ENCODE measurements at regions not wholly inside any gene's neighbourhood (a gene's known extent, or its start where the extent isn't known, plus 50 kb on each side); places are given as distances from the start of the nearest gene placed in this dataset.

DNA sequence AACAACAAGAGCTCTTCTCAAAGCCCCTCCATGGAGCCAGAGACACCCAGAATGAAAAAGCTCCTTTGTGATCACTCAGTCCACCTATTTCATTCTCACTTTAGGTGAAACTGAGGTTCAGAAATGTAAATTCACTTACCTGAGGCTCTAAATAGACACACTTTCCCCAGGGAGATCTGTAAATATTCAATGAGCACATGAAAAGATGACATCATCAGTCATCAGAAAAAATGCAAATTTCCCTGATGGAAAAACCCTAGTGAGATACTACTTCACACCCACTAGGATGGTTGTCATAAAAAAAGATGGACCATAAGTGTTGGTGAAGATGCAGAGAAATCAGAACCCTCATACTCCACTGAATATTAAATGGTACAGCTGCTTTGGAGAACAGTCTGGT lies 339.2 kb downstream of the EN1 start:
- TF ChIP-seq, protein P1, sequence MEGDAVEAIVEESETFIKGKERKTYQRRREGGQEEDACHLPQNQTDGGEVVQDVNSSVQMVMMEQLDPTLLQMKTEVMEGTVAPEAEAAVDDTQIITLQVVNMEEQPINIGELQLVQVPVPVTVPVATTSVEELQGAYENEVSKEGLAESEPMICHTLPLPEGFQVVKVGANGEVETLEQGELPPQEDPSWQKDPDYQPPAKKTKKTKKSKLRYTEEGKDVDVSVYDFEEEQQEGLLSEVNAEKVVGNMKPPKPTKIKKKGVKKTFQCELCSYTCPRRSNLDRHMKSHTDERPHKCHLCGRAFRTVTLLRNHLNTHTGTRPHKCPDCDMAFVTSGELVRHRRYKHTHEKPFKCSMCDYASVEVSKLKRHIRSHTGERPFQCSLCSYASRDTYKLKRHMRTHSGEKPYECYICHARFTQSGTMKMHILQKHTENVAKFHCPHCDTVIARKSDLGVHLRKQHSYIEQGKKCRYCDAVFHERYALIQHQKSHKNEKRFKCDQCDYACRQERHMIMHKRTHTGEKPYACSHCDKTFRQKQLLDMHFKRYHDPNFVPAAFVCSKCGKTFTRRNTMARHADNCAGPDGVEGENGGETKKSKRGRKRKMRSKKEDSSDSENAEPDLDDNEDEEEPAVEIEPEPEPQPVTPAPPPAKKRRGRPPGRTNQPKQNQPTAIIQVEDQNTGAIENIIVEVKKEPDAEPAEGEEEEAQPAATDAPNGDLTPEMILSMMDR (IDR thresholded peaks at IDR 0.05; ENCODE audit: low read depth, low read length, missing input control), result no peak
- TF ChIP-seq RAD21 (IDR thresholded peaks at IDR 0.05) (no peak), YY1 (IDR thresholded peaks at IDR 0.05) (no peak), RXRA (IDR thresholded peaks at IDR 0.05) (no peak), TAF1 (conservative IDR thresholded peaks at IDR 0.05) (no peak), FOXA1 (IDR thresholded peaks at IDR 0.05) (no peak), MAX (IDR thresholded peaks at IDR 0.05) (no peak), NR2F2 (IDR thresholded peaks at IDR 0.05) (no peak), EGR1 (IDR thresholded peaks at IDR 0.05; ENCODE audit: low read depth in 2 of 2) (no peak), GABPA (IDR thresholded peaks at IDR 0.05 in 1 of 2, conservative IDR thresholded peaks at IDR 0.05 in 1 of 2) (no peak), HNF4G (IDR thresholded peaks at IDR 0.05) (no peak)
- TF ChIP-seq, protein P2, sequence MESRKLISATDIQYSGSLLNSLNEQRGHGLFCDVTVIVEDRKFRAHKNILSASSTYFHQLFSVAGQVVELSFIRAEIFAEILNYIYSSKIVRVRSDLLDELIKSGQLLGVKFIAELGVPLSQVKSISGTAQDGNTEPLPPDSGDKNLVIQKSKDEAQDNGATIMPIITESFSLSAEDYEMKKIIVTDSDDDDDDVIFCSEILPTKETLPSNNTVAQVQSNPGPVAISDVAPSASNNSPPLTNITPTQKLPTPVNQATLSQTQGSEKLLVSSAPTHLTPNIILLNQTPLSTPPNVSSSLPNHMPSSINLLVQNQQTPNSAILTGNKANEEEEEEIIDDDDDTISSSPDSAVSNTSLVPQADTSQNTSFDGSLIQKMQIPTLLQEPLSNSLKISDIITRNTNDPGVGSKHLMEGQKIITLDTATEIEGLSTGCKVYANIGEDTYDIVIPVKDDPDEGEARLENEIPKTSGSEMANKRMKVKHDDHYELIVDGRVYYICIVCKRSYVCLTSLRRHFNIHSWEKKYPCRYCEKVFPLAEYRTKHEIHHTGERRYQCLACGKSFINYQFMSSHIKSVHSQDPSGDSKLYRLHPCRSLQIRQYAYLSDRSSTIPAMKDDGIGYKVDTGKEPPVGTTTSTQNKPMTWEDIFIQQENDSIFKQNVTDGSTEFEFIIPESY (IDR thresholded peaks at IDR 0.05), result no peak
- TF ChIP-seq, protein P3, sequence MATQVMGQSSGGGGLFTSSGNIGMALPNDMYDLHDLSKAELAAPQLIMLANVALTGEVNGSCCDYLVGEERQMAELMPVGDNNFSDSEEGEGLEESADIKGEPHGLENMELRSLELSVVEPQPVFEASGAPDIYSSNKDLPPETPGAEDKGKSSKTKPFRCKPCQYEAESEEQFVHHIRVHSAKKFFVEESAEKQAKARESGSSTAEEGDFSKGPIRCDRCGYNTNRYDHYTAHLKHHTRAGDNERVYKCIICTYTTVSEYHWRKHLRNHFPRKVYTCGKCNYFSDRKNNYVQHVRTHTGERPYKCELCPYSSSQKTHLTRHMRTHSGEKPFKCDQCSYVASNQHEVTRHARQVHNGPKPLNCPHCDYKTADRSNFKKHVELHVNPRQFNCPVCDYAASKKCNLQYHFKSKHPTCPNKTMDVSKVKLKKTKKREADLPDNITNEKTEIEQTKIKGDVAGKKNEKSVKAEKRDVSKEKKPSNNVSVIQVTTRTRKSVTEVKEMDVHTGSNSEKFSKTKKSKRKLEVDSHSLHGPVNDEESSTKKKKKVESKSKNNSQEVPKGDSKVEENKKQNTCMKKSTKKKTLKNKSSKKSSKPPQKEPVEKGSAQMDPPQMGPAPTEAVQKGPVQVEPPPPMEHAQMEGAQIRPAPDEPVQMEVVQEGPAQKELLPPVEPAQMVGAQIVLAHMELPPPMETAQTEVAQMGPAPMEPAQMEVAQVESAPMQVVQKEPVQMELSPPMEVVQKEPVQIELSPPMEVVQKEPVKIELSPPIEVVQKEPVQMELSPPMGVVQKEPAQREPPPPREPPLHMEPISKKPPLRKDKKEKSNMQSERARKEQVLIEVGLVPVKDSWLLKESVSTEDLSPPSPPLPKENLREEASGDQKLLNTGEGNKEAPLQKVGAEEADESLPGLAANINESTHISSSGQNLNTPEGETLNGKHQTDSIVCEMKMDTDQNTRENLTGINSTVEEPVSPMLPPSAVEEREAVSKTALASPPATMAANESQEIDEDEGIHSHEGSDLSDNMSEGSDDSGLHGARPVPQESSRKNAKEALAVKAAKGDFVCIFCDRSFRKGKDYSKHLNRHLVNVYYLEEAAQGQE (IDR thresholded peaks at IDR 0.05), result no peak
- TF ChIP-seq, protein P4, sequence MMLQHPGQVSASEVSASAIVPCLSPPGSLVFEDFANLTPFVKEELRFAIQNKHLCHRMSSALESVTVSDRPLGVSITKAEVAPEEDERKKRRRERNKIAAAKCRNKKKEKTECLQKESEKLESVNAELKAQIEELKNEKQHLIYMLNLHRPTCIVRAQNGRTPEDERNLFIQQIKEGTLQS (IDR thresholded peaks at IDR 0.05), result no peak

All from liver (tissue), 3 donors.